ENCODE measurements at regions not wholly inside any gene's neighbourhood (a gene's known extent, or its start where the extent isn't known, plus 50 kb on each side); places are given as distances from the start of the nearest gene placed in this dataset.

DNA sequence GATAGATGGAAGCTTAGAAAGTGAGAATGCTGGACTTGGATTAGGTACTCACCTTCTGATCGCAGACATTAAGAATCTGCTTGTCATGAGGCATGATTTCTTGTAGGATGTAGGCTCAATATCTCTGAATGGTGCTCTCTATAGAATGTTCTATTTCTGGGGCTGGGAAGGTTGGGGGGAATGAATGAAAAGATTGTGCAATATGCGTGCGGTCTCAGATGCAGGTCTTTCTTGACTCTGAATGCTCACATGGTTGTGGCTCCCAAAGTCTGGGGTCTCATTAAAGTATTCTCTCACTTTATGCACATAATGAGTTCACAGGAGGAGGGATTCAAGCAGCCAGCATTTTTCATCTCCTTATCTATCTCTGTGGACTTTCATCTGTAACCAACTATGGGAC lies 482.0 kb upstream of the CD180 start:
- DNase-seq, result no peak
- Histone ChIP-seq H3K27ac (no peak overlapping the region), H3K4me3 (no peak overlapping the region), H3K4me1 (no peaks in the 10 kb centered on the region), H3K9me3 (no peaks in the 10 kb centered on the region), H3K27me3 (no peaks in the 10 kb centered on the region), H3K36me3 (no peaks in the 10 kb centered on the region)
- no peak for TF ChIP-seq POLR2A (IDR thresholded peaks at IDR 0.05)
- no peak for TF ChIP-seq EP300 (IDR thresholded peaks at IDR 0.05; ENCODE audit: low read depth)
- no peak for TF ChIP-seq POLR2AphosphoS5 (IDR thresholded peaks at IDR 0.05)
- TF ChIP-seq, protein P1, sequence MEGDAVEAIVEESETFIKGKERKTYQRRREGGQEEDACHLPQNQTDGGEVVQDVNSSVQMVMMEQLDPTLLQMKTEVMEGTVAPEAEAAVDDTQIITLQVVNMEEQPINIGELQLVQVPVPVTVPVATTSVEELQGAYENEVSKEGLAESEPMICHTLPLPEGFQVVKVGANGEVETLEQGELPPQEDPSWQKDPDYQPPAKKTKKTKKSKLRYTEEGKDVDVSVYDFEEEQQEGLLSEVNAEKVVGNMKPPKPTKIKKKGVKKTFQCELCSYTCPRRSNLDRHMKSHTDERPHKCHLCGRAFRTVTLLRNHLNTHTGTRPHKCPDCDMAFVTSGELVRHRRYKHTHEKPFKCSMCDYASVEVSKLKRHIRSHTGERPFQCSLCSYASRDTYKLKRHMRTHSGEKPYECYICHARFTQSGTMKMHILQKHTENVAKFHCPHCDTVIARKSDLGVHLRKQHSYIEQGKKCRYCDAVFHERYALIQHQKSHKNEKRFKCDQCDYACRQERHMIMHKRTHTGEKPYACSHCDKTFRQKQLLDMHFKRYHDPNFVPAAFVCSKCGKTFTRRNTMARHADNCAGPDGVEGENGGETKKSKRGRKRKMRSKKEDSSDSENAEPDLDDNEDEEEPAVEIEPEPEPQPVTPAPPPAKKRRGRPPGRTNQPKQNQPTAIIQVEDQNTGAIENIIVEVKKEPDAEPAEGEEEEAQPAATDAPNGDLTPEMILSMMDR (IDR thresholded peaks at IDR 0.05), result no peak
- in situ Hi-C loops (cut with MboI; ENCODE audit: low pct_ligation_motif_present in 1 of 4, low pct_unique_long_range_greater_than_20kb in 1 of 4, low sequenced_read_pairs in 3 of 4) (no loop called here), intact Hi-C loops (cut with DNase I; ENCODE audit: low total_unique reads) (no loop called here)
- WGBS, 2 donors (ENCODE audit: low coverage in 1 of 2), result 81 to 91% methylated on average over 3 of the region's 3 CpGs

DNA sequence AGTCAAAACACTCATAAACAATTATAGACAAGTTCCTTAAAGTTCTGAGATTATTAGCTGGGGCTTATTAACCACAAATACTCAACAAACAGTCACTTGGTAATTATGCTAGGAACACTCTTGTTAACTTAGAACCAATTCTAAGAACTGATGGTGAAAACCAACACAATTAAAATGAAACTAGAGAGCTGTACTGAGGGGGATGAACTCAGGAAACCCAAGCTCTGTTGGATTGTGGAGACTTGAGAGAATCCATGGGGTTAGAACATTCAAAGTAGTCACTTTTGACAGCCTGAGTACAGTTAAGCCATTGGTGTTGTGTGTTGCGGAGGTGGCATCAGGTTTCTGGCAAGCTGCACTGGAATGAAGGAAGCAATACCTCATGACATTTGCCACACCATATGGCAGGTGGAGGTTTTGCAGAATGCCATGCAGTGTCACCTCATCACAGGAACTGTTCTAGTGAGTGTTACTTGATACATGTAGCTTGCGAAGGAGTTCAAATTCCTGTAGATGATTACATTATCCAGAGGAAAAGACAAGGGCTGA lies 480.9 kb upstream of the CD180 start:
- intact Hi-C loops (cut with DNase I; ENCODE audit: low total_unique reads) (no loop called here), in situ Hi-C loops (cut with MboI; ENCODE audit: low pct_ligation_motif_present in 1 of 4, low pct_unique_long_range_greater_than_20kb in 1 of 4, low sequenced_read_pairs in 3 of 4) (no loop called here)

DNA sequence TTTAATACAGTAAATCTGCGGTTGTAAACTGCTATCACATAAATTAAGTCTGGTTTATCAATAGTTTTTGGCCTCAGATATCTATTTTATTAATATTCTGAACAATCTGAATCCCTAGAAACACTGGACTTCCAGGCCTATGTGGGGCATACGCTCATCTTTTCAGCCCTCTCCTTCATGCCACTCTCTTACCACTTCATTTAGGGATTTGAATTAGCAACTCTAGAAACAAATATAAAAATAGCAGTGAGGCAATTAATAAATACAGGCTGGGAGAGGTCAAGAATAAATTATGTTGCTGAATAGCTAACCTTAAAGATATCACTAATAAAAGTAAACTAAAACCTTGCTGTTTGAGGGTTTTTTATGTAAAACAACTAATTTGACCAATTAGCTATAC lies 480.3 kb upstream of the CD180 start:
- Histone ChIP-seq H3K27me3 (no peaks in the 10 kb centered on the region), H3K4me3 (no peak overlapping the region), H3K4me1 (no peaks in the 10 kb centered on the region), H3K36me3 (no peaks in the 10 kb centered on the region), H3K27ac (no peak overlapping the region), H3K9me3 (no peaks in the 10 kb centered on the region)
- TF ChIP-seq, protein P1 (IDR thresholded peaks at IDR 0.05), result no peak
- TF ChIP-seq EP300 (IDR thresholded peaks at IDR 0.05; ENCODE audit: low read depth), result no peak
- no peak for TF ChIP-seq POLR2AphosphoS5 (IDR thresholded peaks at IDR 0.05)
- no peak for TF ChIP-seq POLR2A (IDR thresholded peaks at IDR 0.05)
- in situ Hi-C loops (cut with MboI; ENCODE audit: low pct_ligation_motif_present in 1 of 4, low pct_unique_long_range_greater_than_20kb in 1 of 4, low sequenced_read_pairs in 3 of 4), result no loop called here
- 93 to 95% methylated on average over 2 of the region's 2 CpGs for WGBS, 2 donors (ENCODE audit: low coverage in 1 of 2)
- intact Hi-C loops (cut with DNase I; ENCODE audit: low total_unique reads), result no loop called here
- no peak for DNase-seq

More for the DNA sequence above, 480.9 kb upstream of the CD180 start:
- Histone ChIP-seq H3K36me3 (no peaks in the 10 kb centered on the region), H3K4me1 (no peaks in the 10 kb centered on the region), H3K4me3 (no peak overlapping the region), H3K27ac (no peak overlapping the region), H3K9me3 (no peaks in the 10 kb centered on the region), H3K27me3 (no peaks in the 10 kb centered on the region)
- TF ChIP-seq, protein P1 (IDR thresholded peaks at IDR 0.05), result no peak
- TF ChIP-seq POLR2A (IDR thresholded peaks at IDR 0.05), result no peak
- TF ChIP-seq EP300 (IDR thresholded peaks at IDR 0.05; ENCODE audit: low read depth), result no peak
- TF ChIP-seq POLR2AphosphoS5 (IDR thresholded peaks at IDR 0.05), result no peak
- WGBS, 2 donors (ENCODE audit: low coverage in 1 of 2), result 88 to 100% methylated on average over 1 to 2 of the region's 2 CpGs
- DNase-seq, result no peak

DNA sequence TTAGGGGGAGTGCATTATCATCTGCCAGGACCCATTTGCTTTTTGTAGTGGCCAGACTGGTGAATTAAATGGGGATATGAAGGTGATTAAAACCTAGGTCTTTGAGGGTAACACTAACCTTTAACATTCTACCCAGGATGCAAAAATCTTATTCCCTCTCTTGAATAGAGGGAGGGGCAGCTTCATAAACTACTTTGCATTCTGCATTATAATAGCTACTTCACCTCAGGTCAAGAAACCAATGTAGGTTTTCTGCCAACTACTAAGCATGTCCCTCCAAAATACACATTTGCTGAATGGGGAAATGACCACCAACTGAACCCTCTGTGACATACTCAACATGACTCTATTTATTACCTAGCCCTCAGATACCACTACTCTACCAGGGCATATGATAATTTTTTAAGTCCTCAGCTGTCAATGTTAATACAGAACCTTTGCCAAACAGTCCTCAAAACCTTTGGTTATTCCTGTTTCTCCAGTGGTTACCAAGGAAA lies 477.6 kb upstream of the CD180 start:
- in situ Hi-C loops (cut with MboI; ENCODE audit: low pct_ligation_motif_present in 1 of 4, low pct_unique_long_range_greater_than_20kb in 1 of 4, low sequenced_read_pairs in 3 of 4), result no loop called here
- Histone ChIP-seq H3K4me3 (no peak overlapping the region), H3K4me1 (no peaks in the 10 kb centered on the region), H3K27me3 (no peaks in the 10 kb centered on the region), H3K27ac (no peak overlapping the region), H3K36me3 (no peaks in the 10 kb centered on the region), H3K9me3 (no peaks in the 10 kb centered on the region)
- TF ChIP-seq POLR2A (IDR thresholded peaks at IDR 0.05) (no peak), EP300 (IDR thresholded peaks at IDR 0.05; ENCODE audit: low read depth) (no peak), POLR2AphosphoS5 (IDR thresholded peaks at IDR 0.05) (no peak)
- TF ChIP-seq, protein P1 (IDR thresholded peaks at IDR 0.05), result no peak
- intact Hi-C loops (cut with DNase I; ENCODE audit: low total_unique reads), result no loop called here
- no peak for DNase-seq
